Ishikawa (cell line): ENCODE measurements at regions not wholly inside any gene's neighbourhood (a gene's known extent, or its start where the extent isn't known, plus 50 kb on each side); places are given as distances from the start of the nearest gene placed in this dataset.

Experiments used
- CEBPB ChIP-seq: IDR thresholded peaks from 2 replicates; pipeline ENCODE4 v1.6.1; 2012
- CREB1 ChIP-seq: IDR thresholded peaks from 2 replicates; pipeline ENCODE4 v1.6.1; 2012; ENCODE audit warnings: low read depth
- EGR1 ChIP-seq: IDR thresholded peaks from 2 replicates; pipeline ENCODE4 v1.6.1; 2012
- EP300 ChIP-seq: IDR thresholded peaks from 2 replicates; pipeline ENCODE4 v1.6.1; 2012; ENCODE audit warnings: borderline replicate concordance
- FOXM1 ChIP-seq: IDR thresholded peaks from 2 replicates; pipeline ENCODE4 v1.6.1; 2012; ENCODE audit warnings: low read depth, borderline replicate concordance
- MAX ChIP-seq: IDR thresholded peaks from 2 replicates; pipeline ENCODE4 v1.6.1; 2012
- NFIC ChIP-seq: IDR thresholded peaks from 2 replicates; pipeline ENCODE4 v1.6.1; 2012
- RAD21 ChIP-seq: IDR thresholded peaks from 2 replicates; pipeline ENCODE4 v1.6.1; 2012; ENCODE audit warnings: low read depth
- REST ChIP-seq: IDR thresholded peaks from 2 replicates; pipeline ENCODE4 v1.6.1; 2012; ENCODE audit warnings: low read depth, mild to moderate bottlenecking
- TAF1 ChIP-seq: IDR thresholded peaks from 2 replicates; pipeline ENCODE4 v1.6.1; 2012; ENCODE audit warnings: low read depth, mild to moderate bottlenecking
- TCF12 ChIP-seq: IDR thresholded peaks from 2 replicates; pipeline ENCODE4 v1.6.1; 2012; ENCODE audit warnings: low read depth
- TEAD4 ChIP-seq: IDR thresholded peaks from 2 replicates; pipeline ENCODE4 v1.6.1; 2012
- USF1 ChIP-seq: IDR thresholded peaks from 2 replicates; pipeline ENCODE4 v1.6.1; 2012
- YY1 ChIP-seq: IDR thresholded peaks from 2 replicates; pipeline ENCODE4 v1.6.1; 2012; ENCODE audit warnings: low read depth
- ZBTB7A ChIP-seq: IDR thresholded peaks from 2 replicates; pipeline ENCODE4 v1.6.1; 2012; ENCODE audit warnings: low read depth

GRCh38 chr2:31694444-31694843 is 113.7 kb upstream of the SRD5A2 start:
- TF ChIP-seq TAF1 (no peak), YY1 (no peak), ZBTB7A (no peak), RAD21 (peak; percentile 52), USF1 (no peak), MAX (no peak), NFIC (no peak), EP300 (no peak)

- TF ChIP-seq YY1, result no peak
- TF ChIP-seq USF1, result no peak
- no peak for TF ChIP-seq TCF12
- no peak for TF ChIP-seq MAX
- no peak for TF ChIP-seq REST
- TF ChIP-seq TEAD4, result no peak
- no peak for TF ChIP-seq CEBPB
- no peak for TF ChIP-seq RAD21
- TF ChIP-seq CREB1, result no peak
- no peak for TF ChIP-seq NFIC
- TF ChIP-seq EP300, result no peak
- no peak for TF ChIP-seq EGR1
- TF ChIP-seq FOXM1, result no peak
- TF ChIP-seq ZBTB7A, result no peak
- TF ChIP-seq TAF1, result no peak
These were observed 113.1 kb upstream of the SRD5A2 start for GRCh38 chr2:31693882-31694281.

- peak; percentile 41; the same call in 1 of the 2 replicates for TF ChIP-seq RAD21
- no peak for TF ChIP-seq ZBTB7A
These were observed 107.5 kb upstream of the SRD5A2 start for GRCh38 chr2:31688282-31688681.

- no peak for TF ChIP-seq YY1
- peak; percentile 47 for TF ChIP-seq RAD21
These were observed 94.8 kb upstream of the SRD5A2 start for GRCh38 chr2:31675485-31675901.

GRCh38 chr2:31674446-31674845 is 93.7 kb upstream of the SRD5A2 start:
- TF ChIP-seq TEAD4 (no peak), CEBPB (no peak), YY1 (no peak), FOXM1 (no peak), ZBTB7A (no peak), CREB1 (no peak), EP300 (no peak), RAD21 (no peak), USF1 (no peak), EGR1 (no peak), NFIC (no peak)

GRCh38 chr2:31666878-31667277 is 86.1 kb upstream of the SRD5A2 start:
- TF ChIP-seq REST, result no peak
- TF ChIP-seq FOXM1, result no peak
- TF ChIP-seq TAF1, result no peak
- TF ChIP-seq CREB1, result no peak
- TF ChIP-seq YY1, result no peak
- TF ChIP-seq EGR1, result no peak
- no peak for TF ChIP-seq USF1
- TF ChIP-seq EP300, result no peak
- no peak for TF ChIP-seq CEBPB
- no peak for TF ChIP-seq TEAD4
- TF ChIP-seq RAD21, result no peak
- no peak for TF ChIP-seq MAX
- no peak for TF ChIP-seq TCF12
- no peak for TF ChIP-seq NFIC
- TF ChIP-seq ZBTB7A, result no peak
